SW 1271 (cell line): ENCODE measurements at regions not wholly inside any gene's neighbourhood (a gene's known extent, or its start where the extent isn't known, plus 50 kb on each side); places are given as distances from the start of the nearest gene placed in this dataset.
A peak's percentile ranks its signal among the peaks of the same experiment; 100 is the strongest.

Experiments used
- DNase-seq, 2 experiments: peaks; one replicate each; lab custom pipeline; 2025; lab: John Stamatoyannopoulos, UW

DNA sequence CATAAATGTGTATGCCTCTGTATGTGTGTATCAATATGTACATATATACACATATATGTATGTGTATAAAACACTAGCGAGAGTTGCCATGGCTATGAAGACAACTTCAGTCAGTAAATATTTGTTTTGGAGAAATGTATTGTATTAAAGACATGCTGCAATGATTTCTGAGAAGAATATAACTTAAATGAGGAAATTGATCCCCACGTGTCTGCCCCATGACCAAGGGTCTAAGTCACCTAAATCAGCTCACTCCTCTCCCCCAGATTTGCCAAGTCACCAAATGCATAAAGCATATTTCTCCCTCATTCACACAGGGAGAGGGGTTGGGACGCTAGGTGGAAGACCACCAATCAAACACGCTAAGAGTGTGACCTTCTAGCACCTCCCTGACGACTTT is 58.3 kb upstream of the LYST start:
- no peak for DNase-seq

DNA sequence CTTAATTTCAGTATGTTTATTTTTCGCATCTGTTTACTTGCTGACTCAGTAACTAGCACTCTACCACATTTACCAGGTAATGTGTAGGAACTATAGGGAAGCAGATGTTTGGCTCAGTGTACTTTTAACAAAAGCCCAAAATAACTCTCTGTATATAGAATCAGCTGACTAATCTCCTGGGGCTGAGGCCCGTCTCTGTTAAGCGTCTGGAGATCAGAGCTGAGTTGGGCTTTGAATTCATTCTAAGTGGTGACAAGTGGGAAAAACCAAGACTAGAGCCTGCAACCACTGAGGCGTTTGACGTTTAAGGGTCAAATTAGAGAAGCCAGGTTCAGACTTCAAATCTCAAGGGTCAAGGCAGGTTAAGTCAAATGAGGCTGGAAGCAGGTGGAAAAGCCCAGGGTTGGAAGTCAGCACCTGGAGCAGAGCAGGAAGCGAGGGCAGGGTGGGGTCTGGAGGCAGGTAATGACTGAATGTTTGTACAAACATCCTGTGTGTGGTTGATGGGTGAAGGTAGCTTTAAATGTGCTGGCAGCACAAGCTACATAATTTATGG is 56.8 kb upstream of the LYST start:
- no peak for DNase-seq

DNA sequence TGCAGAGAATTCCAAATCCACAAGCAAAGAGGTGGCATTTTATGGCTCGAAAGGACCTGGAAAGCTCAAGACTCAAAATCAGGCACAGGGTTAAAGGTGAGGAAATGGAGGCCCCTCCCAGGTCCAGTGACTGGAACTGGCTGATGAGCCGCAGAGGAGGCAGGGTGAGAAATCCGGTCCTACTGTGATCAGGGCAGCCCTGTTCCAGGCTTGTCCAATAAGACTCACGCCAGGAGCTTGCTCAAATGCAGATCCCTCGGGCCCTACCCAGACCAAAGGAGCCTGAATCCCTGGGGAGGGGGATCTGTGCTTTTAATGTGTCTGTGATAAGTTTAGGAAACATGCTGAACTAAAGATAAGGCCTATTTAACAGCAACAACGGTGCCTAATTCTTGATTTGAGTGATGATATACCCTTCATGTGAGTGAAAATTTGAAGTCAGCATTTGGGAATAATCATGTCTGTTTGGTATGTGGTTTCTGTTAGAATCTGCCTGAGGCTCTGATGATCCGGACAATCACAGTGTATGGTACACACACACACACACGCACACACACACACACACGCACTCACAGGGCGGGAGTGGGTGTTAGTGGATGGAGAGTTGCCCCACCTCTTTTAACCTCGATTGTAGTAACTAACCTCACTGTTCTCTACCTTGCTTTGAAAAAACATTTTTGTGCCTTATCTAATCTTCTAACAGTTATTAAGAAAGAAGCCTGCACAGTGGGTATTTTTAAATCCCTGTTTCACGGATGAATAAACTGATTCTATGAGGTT is 54.1 kb upstream of the LYST start:
- DNase-seq, result no peak

- no peak for DNase-seq
These were observed 53.2 kb upstream of the LYST start for GRCh38 chr1:235919833-235920441.

GRCh38 chr1:235919127-235919832 is 52.6 kb upstream of the LYST start:
- DNase-seq, result no peak

DNA sequence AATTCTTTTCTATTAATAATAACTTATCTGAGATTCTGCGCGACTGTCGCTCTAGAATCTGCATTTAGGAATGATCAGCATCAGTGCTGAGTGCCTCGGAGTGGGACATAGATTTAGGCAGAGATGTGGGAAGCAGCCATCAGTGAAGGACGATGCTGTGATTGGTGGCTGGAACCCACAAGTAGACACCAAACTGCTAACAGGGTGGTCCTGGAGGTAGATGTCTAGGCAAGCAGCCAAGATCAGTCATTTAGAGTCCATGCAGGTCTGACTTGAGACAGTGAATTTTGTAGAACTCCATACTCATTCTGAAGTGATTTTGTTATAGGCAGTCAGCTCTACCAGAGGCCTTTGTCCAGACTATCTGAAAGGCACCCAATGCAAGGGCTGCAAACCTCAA is 51.8 kb upstream of the LYST start:
- DNase-seq, result no peak

DNA sequence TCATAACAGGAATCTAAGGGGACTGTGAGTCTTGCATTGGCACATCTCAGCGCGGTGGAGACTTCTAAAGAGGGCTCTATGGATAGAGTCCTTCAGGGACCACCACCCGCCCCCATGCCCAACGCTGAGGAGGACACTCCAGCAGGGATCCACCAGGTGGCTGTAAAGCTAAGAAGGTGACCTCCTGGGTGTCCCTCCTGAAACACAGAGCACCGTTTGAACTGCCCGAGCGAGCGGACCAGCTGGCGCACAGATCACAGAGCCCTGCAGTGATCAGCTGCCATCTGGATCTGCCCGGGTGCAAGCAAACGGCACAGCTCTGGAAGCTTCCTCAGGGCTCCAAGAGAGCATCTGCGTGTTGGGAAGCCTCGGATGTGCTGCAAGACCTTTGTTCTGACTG is 51.3 kb upstream of the LYST start:
- no peak for DNase-seq

GRCh38 chr1:235917267-235917811 is 50.6 kb upstream of the LYST start:
- DNase-seq, result peak; percentile 79 to 92
